HG03460 (cell line): ENCODE measurements at regions not wholly inside any gene's neighbourhood (a gene's known extent, or its start where the extent isn't known, plus 50 kb on each side); places are given as distances from the start of the nearest gene placed in this dataset.
A peak's percentile ranks its signal among the peaks of the same experiment; 100 is the strongest.

Experiments used
- ATAC-seq: cut with Tn5 transposase; IDR thresholded peaks from one replicate; pipeline ENCODE4 v1.9.1; 2021; ENCODE audit not compliant: unreplicated experiment

- ATAC-seq, result no peak
These were observed 275.3 kb downstream of the KCNS3 start for GRCh38 chr2:18153741-18154140.

DNA sequence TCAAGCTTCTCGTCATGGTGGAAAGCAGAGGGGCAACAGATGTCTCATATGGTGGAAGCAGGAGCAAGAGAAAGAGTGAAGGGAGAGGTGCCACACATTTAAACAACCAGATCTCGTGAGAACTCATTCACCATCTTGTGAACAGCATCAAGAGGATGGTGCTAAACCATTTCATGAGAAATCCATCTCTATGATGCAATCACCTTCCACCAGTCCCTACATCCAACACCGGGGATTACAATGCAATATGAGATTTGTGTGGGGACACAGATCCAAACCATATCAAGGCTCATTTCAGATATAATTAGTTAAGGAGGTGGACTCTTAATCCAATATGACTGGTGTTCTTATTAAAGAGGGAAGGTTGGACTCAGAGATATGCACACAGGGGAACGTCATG is 272.8 kb downstream of the KCNS3 start:
- ATAC-seq, result no peak

GRCh38 chr2:18149660-18150246 is 271.3 kb downstream of the KCNS3 start:
- ATAC-seq, result no peak

DNA sequence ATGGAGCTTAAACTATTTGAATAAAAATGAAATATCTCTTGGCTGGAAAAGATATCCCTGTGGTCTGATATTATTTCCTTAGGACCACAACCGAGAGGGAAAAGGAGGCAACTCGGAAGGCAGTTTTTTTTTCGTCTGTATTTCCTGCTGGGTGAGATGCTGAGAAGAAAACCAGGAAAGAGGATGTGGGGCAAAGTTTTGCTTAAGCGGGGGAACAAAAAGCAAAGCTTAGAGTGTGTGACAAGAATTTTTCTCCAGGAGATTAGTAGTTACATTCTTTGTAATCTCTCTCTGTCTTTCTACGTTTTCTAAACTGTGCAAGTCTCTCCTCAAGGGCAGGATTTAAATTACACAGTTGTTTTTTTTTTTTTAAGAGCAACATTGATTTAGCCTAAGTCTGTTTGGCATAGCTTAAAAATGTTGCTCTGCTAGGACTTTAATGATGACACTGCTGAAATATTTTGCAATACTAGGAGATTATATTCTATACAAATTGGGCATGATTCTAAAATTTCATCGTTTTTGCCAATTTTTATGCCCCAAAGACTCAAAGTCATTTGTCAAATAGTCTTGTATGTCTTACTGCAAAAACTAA is 258.5 kb downstream of the KCNS3 start:
- no peak for ATAC-seq

DNA sequence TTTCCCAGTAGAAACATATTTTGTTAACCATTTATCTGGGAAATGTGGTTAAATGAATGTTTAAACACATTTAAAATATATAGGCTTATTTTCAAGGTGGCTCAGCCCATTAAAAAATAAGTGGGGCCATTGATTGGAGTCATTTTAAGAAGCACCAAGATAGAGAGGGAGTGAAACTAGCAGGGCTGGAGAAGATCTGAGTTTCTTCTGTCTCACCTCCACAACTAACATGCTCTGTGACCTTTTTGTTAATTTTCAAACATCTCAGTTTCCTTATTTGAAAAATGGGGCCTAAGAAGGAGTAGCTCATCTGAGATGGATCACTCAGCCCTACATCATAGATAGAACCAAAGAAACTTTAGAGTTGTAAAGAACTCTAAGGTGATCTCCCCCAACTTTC is 254.8 kb downstream of the KCNS3 start:
- ATAC-seq, result no peak

DNA sequence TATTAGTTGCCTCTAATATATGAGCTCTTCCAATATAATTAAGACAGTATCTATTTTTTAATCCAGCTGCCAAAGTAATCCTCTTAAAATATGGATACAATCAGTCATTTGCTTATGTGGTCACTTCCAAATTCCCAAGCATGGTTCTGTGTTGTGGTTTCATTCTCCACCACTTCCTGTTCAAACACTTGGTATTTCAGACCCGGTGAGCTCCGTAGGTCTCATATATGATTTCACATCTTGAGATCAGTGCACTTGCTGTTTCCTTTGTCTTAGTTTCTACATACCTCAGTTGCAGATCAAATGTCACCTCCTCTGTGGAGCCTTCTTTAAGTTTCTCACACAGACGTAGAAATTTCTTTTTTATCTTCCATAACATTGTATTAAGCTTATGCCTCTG is 254.2 kb downstream of the KCNS3 start:
- no peak for ATAC-seq

DNA sequence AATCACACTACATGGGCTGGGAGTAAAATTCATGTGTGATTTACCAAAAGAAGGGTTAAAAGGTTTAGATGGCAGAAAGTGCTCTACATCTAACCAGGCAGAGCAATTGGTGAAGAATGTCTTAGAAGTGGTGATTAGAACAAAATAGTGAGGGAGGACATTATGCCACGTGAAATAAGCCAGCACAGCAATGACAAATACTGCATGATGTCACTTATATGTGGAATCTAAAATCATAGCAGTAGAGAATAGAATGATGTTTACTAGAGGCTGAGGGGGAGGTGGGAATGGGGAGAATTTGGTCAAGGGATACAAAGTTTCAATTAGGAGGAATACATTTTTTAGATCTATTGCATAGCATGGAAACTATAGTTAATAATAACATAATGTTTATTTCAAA is 253.3 kb downstream of the KCNS3 start:
- ATAC-seq, result no peak

DNA sequence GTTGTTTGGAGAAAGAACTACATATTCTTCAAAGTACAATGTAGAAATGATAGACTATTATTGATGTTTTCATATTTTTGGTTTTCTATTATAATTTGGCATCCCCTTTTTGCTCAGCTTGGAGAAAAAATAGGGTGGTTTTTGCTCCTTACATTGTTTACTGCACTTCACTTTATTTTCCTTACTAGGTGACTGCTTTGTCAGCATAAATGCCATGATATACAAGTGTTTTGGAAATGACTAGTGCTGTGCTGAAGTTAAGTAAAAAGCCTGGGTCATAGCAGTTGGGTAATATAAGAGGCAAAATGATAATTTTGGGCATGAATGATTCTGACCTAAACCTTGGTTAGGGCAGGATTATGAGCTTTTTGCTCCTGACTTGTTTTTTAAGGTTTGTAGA is 250.9 kb downstream of the KCNS3 start:
- no peak for ATAC-seq

DNA sequence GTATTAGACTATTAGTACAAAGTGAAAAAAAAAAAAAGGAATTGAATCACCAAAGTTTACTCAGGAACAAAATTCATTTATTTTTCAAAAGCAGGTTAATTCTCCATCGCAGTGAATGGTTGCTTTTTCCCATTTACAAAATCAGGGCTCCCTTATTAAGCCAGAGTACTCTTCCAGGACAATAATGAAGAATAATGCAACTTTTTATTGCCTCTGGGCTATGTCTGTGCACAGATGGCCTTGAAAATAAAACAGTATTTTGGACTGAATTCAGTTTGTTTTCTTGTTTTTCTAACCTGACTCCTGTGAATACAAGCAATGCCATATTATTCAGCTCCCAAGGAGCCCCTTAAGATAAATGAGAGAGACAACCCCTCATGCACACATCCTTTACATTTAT is 246.8 kb downstream of the KCNS3 start:
- ATAC-seq, result no peak

DNA sequence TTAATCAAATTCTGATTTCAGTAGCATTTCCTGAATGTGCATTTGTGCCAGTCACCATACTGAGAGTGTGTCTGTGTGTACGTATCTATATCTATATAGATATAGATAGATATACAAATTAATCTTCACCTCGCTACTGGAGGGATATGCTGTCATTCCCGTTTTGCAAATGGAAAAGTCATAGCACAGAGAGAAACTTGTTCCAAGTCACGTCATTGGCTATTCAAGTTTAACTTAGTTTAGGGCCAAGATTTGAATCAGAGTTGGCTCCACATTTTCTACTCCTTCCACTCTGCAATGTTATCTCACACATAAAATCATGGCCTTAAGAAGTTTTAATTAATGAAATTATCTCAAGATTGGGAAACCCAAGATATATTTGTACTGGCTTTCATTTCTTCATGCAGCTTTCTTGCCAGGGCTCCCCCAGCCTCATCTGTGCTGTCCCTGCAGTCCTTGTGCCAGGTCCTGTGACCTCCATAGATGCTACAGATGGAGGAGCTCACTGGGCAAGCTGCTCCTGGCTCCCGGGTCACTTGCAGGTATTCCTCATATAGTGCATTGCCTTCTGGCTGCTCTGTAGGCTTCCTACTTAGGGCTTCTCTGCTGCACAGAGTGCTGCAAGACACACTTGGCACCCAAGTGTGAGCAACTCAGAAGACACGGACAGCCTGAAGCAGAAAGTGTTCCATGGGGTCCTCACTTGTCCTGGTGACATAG is 245.8 kb downstream of the KCNS3 start:
- no peak for ATAC-seq

DNA sequence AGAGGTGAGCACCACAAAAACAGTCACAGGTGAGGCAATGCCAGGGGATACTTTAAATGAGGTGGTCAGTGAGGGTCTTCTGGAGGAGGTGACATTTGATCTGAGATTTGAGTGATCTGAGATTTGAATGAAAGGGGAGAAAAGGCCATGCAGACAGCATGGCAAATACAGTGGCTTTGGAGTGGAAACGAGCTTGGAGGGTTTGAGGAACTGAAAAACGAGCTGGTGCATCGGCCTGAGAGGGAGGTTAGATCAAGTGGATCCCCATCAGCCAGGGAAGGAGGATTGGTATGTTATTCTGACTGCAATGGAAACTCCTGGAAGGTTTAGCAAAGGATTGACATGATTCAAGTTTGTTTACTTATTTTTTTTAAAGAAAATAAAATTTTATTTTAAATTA is 245.1 kb downstream of the KCNS3 start:
- ATAC-seq, result no peak

- ATAC-seq, result no peak
These were observed 244.7 kb downstream of the KCNS3 start for GRCh38 chr2:18123211-18123570.

DNA sequence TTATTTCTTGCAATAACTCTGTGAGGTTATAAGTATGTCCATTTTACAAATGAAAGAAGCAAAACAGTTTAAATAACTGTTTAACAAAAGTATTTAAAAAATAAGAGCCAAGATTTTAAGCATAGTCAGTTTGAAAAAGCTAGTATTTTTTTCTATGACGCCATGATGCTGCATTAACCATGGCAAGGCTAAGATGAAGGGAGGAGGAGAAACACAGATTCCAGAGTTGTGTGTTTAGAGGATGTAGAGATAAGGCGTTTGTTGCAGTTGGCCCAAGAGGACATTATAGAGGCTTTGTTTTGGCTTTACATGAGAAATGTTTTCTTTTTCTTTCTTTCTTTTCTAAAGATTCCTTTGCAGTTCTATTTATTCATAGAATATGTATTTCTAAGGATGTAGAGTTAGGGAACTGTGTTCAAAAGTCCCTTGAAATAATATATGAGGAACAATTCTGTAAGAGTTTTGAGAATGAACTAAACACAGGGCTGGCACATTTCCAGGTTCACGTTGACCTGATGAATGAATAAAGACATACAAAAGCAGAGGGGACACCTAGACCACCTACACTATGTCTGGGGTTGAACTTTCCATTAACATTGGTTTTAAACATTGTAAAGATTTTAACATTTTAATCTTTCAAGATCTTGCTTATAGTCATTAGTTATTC is 244.2 kb downstream of the KCNS3 start:
- no peak for ATAC-seq

DNA sequence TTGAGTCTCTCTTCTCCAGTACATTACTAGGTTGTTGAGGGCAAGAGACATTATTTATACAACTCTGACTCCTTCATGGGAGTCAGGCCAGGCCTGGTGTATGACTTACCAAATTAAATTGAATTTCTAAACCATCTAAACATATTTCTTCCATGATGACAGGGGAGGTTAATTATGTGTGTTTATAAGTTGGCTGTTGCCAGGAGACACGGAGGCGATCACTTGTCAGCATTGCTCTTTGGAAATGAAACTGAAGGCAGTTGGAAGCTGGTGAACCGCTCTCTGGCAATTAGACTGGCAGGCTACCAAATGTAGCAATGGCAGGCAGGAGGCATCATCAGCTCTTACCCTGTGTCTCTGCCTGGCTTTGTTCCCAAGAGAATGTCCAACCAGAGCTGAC is 241.4 kb downstream of the KCNS3 start:
- no peak for ATAC-seq

- ATAC-seq, result no peak
These were observed 240.2 kb downstream of the KCNS3 start for GRCh38 chr2:18118703-18119102.

DNA sequence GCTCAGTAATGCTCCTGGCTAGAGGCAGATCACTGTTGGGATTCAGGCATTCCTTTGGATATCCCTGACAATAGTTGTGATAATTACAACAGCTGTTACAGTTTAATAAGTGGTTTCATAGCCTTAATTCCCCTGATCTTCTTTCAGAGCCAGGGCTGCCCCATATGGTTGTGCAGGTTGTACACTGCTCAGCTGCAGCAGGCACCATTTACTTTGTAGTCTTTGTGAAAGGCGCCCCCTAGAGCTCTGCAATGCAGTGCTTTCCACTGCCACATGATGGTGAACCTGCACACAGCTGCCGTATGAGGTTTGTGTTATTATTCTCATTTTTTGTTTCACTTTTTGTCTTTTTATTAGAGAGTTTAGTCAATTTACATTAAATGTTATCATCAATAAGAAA is 239.1 kb downstream of the KCNS3 start:
- ATAC-seq, result peak; percentile 80

GRCh38 chr2:18110222-18110621 is 231.8 kb downstream of the KCNS3 start:
- ATAC-seq, result no peak

DNA sequence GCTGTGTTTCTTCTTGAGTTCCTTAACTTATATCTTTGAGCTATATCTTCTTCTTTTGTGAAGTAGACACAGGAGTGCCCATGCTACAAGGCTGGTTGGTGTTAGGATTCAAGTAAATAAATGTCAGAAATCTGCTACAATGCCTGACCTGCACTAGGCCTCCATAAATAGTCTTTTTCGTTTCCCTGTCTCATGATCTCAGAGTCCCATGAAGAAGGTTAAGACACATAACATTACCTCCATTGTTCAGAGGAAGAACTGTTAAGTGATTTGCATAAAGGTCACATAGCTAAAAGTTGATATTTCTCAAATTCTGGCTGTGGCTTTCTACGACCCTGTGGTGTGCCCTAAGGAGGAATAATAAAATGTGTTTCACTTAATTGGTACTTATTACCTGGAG is 228.4 kb downstream of the KCNS3 start:
- no peak for ATAC-seq

- ATAC-seq, result no peak
These were observed 227.5 kb downstream of the KCNS3 start for GRCh38 chr2:18105929-18106328.

DNA sequence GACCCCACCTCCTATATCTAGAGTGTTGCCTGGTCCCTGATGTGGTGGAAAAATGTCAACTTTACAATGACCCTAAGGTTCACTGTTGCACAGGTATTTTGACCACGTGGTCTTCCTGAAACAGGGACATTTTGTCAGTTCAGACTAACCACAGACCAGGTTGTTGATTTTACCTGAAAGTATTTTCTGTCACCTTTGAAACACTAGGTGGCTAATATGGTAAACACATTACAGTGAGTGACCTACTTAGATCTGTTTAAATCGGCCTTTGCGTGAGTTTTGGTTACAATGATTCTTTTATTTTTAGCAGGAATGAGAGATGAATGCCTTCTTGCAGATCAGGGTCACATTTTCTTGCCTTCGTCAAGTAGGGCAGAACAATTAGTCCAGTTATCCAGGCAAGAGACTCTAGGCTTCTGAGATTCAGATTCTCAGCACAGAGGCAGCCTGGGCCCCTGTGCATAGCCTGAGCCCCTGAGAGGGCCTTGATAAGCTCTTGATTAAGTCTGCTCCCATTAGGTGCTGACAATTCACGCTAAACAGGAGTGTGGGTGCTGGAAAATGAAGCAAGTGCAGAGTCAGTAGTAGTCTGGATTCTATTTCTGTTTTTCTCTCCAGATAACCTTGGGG is 226.2 kb downstream of the KCNS3 start:
- ATAC-seq, result no peak

DNA sequence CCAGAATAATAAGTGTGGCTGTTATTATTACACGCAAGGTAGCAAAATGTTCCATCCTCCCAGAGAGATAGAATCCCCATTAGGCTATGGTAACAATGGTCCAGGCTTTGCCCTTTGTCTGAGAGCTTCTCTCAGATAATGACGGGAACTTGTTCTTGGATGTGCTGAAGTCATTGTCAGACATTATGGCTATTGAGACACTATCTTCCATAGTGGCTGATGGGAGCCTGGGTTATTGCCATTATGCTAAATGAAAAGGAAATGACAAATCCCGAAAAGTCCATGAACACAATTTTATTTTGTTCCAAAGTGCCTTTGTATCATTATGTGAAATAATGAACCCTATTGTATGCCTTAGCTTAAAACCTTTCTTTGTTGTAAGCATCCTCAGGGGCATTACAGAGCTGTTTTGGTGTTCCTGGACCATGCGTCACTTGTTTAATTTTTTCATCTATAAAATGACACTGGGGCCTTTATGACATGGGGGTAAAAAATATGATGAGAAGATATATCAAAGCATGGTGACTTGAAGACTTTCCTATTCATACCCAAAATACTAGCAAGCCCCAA is 218.5 kb downstream of the KCNS3 start:
- no peak for ATAC-seq
